Spleen (tissue), 7 donors: ENCODE measurements at regions not wholly inside any gene's neighbourhood (a gene's known extent, or its start where the extent isn't known, plus 50 kb on each side); places are given as distances from the start of the nearest gene placed in this dataset.

Experiments used
- POLR2AphosphoS5 ChIP-seq, 3 donors: sonication (generic); formaldehyde crosslinking; IDR thresholded peaks; one replicate each; pipeline ENCODE4 v1.5.1; 2017; ENCODE audit warnings: antibody characterized with exemption in 3 of 3
- TF ChIP-seq, protein P1 (sequence below), 11 experiments: fragments of 200-600 bp in 7 of 11; fragments of 450-650 bp in 4 of 11; sonication (generic) in 4 of 11; IDR thresholded peaks in 8 of 11; conservative IDR thresholded peaks in 3 of 11; 1 replicate in 7 of 11; 2 replicates in 4 of 11; pipeline versions ENCODE4 v1.4.0 to v1.8.0; 2016 to 2021; ENCODE audit warnings: antibody characterized with exemption in 11 of 11, inconsistent platforms in 4 of 11, mild to moderate bottlenecking in 1 of 11
- donor health status: DM: no; HTN: no; CAD: no; lungs with moderate emphysema.
- donor health status: DM: no; HTN: no; CAD: no.
- donor health status: DM: no; HTN: no; CAD: no.

GRCh38 chr12:123066384-123066710, 84.5 kb downstream of the PITPNM2 start:
- TF ChIP-seq, protein P1, sequence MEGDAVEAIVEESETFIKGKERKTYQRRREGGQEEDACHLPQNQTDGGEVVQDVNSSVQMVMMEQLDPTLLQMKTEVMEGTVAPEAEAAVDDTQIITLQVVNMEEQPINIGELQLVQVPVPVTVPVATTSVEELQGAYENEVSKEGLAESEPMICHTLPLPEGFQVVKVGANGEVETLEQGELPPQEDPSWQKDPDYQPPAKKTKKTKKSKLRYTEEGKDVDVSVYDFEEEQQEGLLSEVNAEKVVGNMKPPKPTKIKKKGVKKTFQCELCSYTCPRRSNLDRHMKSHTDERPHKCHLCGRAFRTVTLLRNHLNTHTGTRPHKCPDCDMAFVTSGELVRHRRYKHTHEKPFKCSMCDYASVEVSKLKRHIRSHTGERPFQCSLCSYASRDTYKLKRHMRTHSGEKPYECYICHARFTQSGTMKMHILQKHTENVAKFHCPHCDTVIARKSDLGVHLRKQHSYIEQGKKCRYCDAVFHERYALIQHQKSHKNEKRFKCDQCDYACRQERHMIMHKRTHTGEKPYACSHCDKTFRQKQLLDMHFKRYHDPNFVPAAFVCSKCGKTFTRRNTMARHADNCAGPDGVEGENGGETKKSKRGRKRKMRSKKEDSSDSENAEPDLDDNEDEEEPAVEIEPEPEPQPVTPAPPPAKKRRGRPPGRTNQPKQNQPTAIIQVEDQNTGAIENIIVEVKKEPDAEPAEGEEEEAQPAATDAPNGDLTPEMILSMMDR (IDR thresholded peaks at IDR 0.05 in 8 of 11, conservative IDR thresholded peaks at IDR 0.05 in 3 of 11) = no peak
- no peak for TF ChIP-seq POLR2AphosphoS5 (IDR thresholded peaks at IDR 0.05)
